A549 (cell line): ENCODE measurements at regions not wholly inside any gene's neighbourhood (a gene's known extent, or its start where the extent isn't known, plus 50 kb on each side); places are given as distances from the start of the nearest gene placed in this dataset.
A peak's percentile ranks its signal among the peaks of the same experiment; 100 is the strongest.

Source experiments
- ATAC-seq, 2 experiments: fragments of 200-7000 bp in 1 of 2; fragments of >200 bp in 1 of 2; cut with Nextera tagmentation in 1 of 2; cut with Tn5 transposase in 1 of 2; 3 replicates each; pipeline versions ENCODE4 v1.8.0 to v1.9.1; 2018 to 2020; ENCODE audit warnings: mild to moderate bottlenecking in 1 of 2, moderate library complexity in 1 of 2
- CTCF ChIA-PET: fragments of 300-600 bp; sonication (Branson Sonifier 250); formaldehyde crosslinking; extraction: SDS; loops from one replicate; lab custom pipeline; 2021; ENCODE audit warnings: antibody characterized with exemption, inconsistent platforms; lab: Yijun Ruan, JAX
- POLR2A ChIA-PET: fragments of 350-600 bp; formaldehyde crosslinking; extraction: SDS; loops from one replicate; lab custom pipeline; 2021; ENCODE audit warnings: antibody characterized with exemption, inconsistent platforms; lab: Yijun Ruan, JAX
- DNase-seq, 2 experiments: peaks; one replicate each; pipeline versions ENCODE4 v3.0.0 to v3.0.0-alpha.2; 2011 to 2016; ENCODE audit warnings: low read depth in 1 of 2, low spot score in 1 of 2
- FAIRE-seq: peaks from 2 replicates; lab custom pipeline; 2011; peaks lifted over from hg19 to GRCh38; lab: Jason Lieb, UNC
- H3K27ac ChIP-seq, 2 experiments: fragments of >200 bp; sonication (Bioruptor Twin); formaldehyde crosslinking; 3 replicates each; pipeline ENCODE4 v1.5.1; 2016 to 2017
- H3K4me1 ChIP-seq: fragments of >200 bp; sonication (Bioruptor Twin); formaldehyde crosslinking; 3 replicates; pipeline ENCODE4 v1.6.1; 2016
- H3K4me2 ChIP-seq: fragments of >200 bp; sonication (Bioruptor Twin); formaldehyde crosslinking; 3 replicates; pipeline ENCODE4 v1.6.1; 2016
- H3K4me3 ChIP-seq: fragments of >200 bp; sonication (Bioruptor Twin); formaldehyde crosslinking; 3 replicates; pipeline ENCODE4 v1.5.1; 2016
- H3K9me3 ChIP-seq: fragments of >200 bp; sonication (Bioruptor Twin); formaldehyde crosslinking; 3 replicates; pipeline ENCODE4 v1.6.1; 2016
- BCL3 ChIP-seq: fragments of >200 bp; sonication (Bioruptor Twin); formaldehyde crosslinking; IDR thresholded peaks from 3 replicates; pipeline ENCODE4 v1.6.1; 2016
- CBX2 ChIP-seq: fragments of 200-600 bp; sonication (generic); IDR thresholded peaks from 2 replicates; pipeline ENCODE4 v1.6.1; 2016; ENCODE audit warnings: low read depth, mild to moderate bottlenecking, borderline replicate concordance
- CBX8 ChIP-seq: fragments of 200-600 bp; sonication (generic); IDR thresholded peaks from 2 replicates; pipeline ENCODE4 v1.6.1; 2016
- CEBPB ChIP-seq, 2 experiments: fragments of >200 bp in 1 of 2; sonication (Bioruptor Twin) in 1 of 2; formaldehyde crosslinking in 1 of 2; IDR thresholded peaks; 2 replicates each; pipeline ENCODE4 v1.6.1; 2012 to 2016
- CHD2 ChIP-seq: fragments of 150-350 bp; IDR thresholded peaks from 2 replicates; pipeline ENCODE4 v1.6.1; 2014; ENCODE audit warnings: low read length; ENCODE audit not compliant: partially characterized antibody
- CTCF ChIP-seq: fragments of >200 bp; sonication (Bioruptor Twin); formaldehyde crosslinking; IDR thresholded peaks from 3 replicates; pipeline ENCODE4 v1.5.1; 2016
- EHMT2 ChIP-seq: fragments of 200-600 bp; sonication (generic); IDR thresholded peaks from 2 replicates; pipeline ENCODE4 v1.6.1; 2016; ENCODE audit warnings: antibody characterized with exemption, low read depth, mild to moderate bottlenecking, moderate library complexity
- ELK1 ChIP-seq: fragments of 150-350 bp; IDR thresholded peaks from 2 replicates; pipeline ENCODE4 v1.6.1; 2014; ENCODE audit warnings: low read depth, mild to moderate bottlenecking, low read length
- EP300 ChIP-seq, 2 experiments: fragments of >200 bp; sonication (Bioruptor Twin); formaldehyde crosslinking; IDR thresholded peaks; 2 replicates in 1 of 2; 3 replicates in 1 of 2; pipeline ENCODE4 v1.6.1; 2016 to 2017
- FOSB ChIP-seq: fragments of 250-450 bp; sonication (Bioruptor Pico); IDR thresholded peaks from 2 replicates; pipeline ENCODE4 v1.5.0; 2020; ENCODE audit warnings: mild to moderate bottlenecking, moderate library complexity
- FOXS1 ChIP-seq: fragments of 250-450 bp; sonication (Bioruptor Pico); IDR thresholded peaks from 2 replicates; pipeline ENCODE4 v1.5.0; 2020; ENCODE audit warnings: mild to moderate bottlenecking, moderate library complexity
- HDAC2 ChIP-seq: fragments of 200-600 bp; sonication (generic); IDR thresholded peaks from 2 replicates; pipeline ENCODE4 v1.6.1; 2016
- HES2 ChIP-seq: fragments of >200 bp; sonication (Bioruptor Twin); formaldehyde crosslinking; IDR thresholded peaks from 2 replicates; pipeline ENCODE4 v1.6.1; 2016
- HEYL ChIP-seq: fragments of 250-450 bp; sonication (Bioruptor Pico); IDR thresholded peaks from 2 replicates; pipeline ENCODE4 v1.8.0; 2021; ENCODE audit warnings: mild to moderate bottlenecking, moderate library complexity
- HOXB5 ChIP-seq: fragments of 250-450 bp; sonication (Bioruptor Pico); IDR thresholded peaks from 2 replicates; pipeline ENCODE4 v1.5.0; 2020; ENCODE audit warnings: mild to moderate bottlenecking, moderate library complexity
- KDM1A ChIP-seq: fragments of 200-600 bp; sonication (generic); IDR thresholded peaks from 2 replicates; pipeline ENCODE4 v1.6.1; 2016; ENCODE audit warnings: low read depth, mild to moderate bottlenecking
- KDM5A ChIP-seq: fragments of 200-600 bp; sonication (generic); IDR thresholded peaks from 2 replicates; pipeline ENCODE4 v1.6.1; 2016; ENCODE audit warnings: antibody characterized with exemption, mild to moderate bottlenecking
- MAFK ChIP-seq: fragments of 450-650 bp; IDR thresholded peaks from 2 replicates; pipeline ENCODE4 v1.6.1; 2014; ENCODE audit not compliant: partially characterized antibody
- PHF8 ChIP-seq: fragments of 200-600 bp; sonication (generic); IDR thresholded peaks from 2 replicates; pipeline ENCODE4 v1.6.1; 2016; ENCODE audit warnings: low read depth, mild to moderate bottlenecking, antibody characterized with exemption, moderate library complexity, borderline replicate concordance
- POLR2AphosphoS2 ChIP-seq: conservative IDR thresholded peaks from 2 replicates; pipeline ENCODE4 v1.6.1; 2012; ENCODE audit warnings: low read length, improper control_type of control experiment, inconsistent platforms
- RARB ChIP-seq: fragments of 250-450 bp; sonication (Bioruptor Pico); IDR thresholded peaks from 2 replicates; pipeline ENCODE4 v1.8.0; 2021; ENCODE audit warnings: mild to moderate bottlenecking, moderate library complexity
- RCOR1 ChIP-seq: fragments of 150-350 bp; IDR thresholded peaks from 2 replicates; pipeline ENCODE4 v1.6.1; 2014; ENCODE audit warnings: antibody characterized with exemption, low read length, low read depth
- REST ChIP-seq: fragments of 200-600 bp; sonication (generic); IDR thresholded peaks from 2 replicates; pipeline ENCODE4 v1.6.1; 2016; ENCODE audit warnings: antibody characterized with exemption, mild to moderate bottlenecking, moderate library complexity
- RFX5 ChIP-seq: fragments of 450-650 bp; IDR thresholded peaks from 2 replicates; pipeline ENCODE4 v1.7.1; 2014; ENCODE audit warnings: antibody characterized with exemption, mild to moderate bottlenecking, moderate library complexity
- RNF2 ChIP-seq: fragments of 200-600 bp; sonication (generic); IDR thresholded peaks from 2 replicates; pipeline ENCODE4 v1.6.1; 2016; ENCODE audit warnings: low read depth, mild to moderate bottlenecking, antibody characterized with exemption, moderate library complexity, borderline replicate concordance
- SMC3 ChIP-seq: fragments of >200 bp; sonication (Bioruptor Twin); formaldehyde crosslinking; IDR thresholded peaks from 3 replicates; pipeline ENCODE4 v1.6.1; 2018; ENCODE audit warnings: inconsistent platforms
- TP53 ChIP-seq: fragments of 250-450 bp; sonication (Bioruptor Pico); IDR thresholded peaks from 2 replicates; pipeline ENCODE4 v1.5.0; 2021; ENCODE audit warnings: mild to moderate bottlenecking, moderate library complexity
- ZC3H11A ChIP-seq: fragments of 450-650 bp; IDR thresholded peaks from 2 replicates; pipeline ENCODE4 v1.6.1; 2014; ENCODE audit warnings: antibody characterized with exemption, mild to moderate bottlenecking
- ZFP36 ChIP-seq: fragments of 450-650 bp; IDR thresholded peaks from 2 replicates; pipeline ENCODE4 v1.6.1; 2014; ENCODE audit warnings: borderline replicate concordance; ENCODE audit not compliant: partially characterized antibody
- ZNF302 ChIP-seq: fragments of 250-450 bp; sonication (Bioruptor Pico); IDR thresholded peaks from 2 replicates; pipeline ENCODE4 v1.9.0; 2021; ENCODE audit warnings: inconsistent platforms, mild to moderate bottlenecking, moderate library complexity
- ZSCAN20 ChIP-seq: fragments of 250-450 bp; sonication (Bioruptor Pico); IDR thresholded peaks from 2 replicates; pipeline ENCODE4 v1.8.0; 2022; ENCODE audit warnings: mild to moderate bottlenecking, moderate library complexity
- WGBS: methylation state at CpG from one replicate; pipeline ENCODE4 v1.1.6; 2017; ENCODE audit errors: missing lambda C conversion rate; 5-methylcytosine and 5-hydroxymethylcytosine counted together

GRCh38 chr9:107935931-107936330 lies 446.4 kb upstream of the KLF4 start (continued):
- TF ChIP-seq KDM1A (no peak), MAFK (no peak), CBX2 (no peak), RNF2 (no peak), ZC3H11A (no peak), CTCF (no peak), CBX8 (no peak), SMC3 (no peak), CHD2 (no peak)
- TF ChIP-seq, all 56 proteins: peak for 0

DNA sequence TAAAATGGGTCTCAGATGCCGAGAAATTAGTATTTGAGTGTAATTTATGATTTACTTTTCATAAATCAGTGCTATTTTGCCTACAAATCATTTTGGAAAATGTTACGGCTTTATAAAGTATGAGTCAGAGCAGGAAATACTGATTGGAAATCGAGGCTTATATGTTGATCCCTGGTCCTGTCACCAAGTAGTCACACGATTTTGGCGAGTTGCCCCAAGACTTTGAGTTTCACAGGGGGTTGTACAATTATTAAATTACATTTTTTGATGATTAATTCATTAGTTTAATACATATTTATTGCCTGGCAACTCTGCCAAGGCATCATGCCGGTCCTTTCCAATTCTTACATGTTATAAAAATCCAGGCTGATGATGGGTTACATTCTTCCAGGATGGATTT lies 443.9 kb upstream of the KLF4 start:
- Histone ChIP-seq H3K4me1 (peaks cover 8% of the 10 kb centered on the region; the same call in 1 of the 3 replicates), H3K4me2 (no peak overlapping the region), H3K27ac (no peak overlapping the region), H3K9me3 (no peaks in the 10 kb centered on the region), H3K4me3 (no peak overlapping the region)
- 47% methylated on average over 6 of the region's 6 CpGs for WGBS
- DNase-seq (no peak), ATAC-seq (no peak), FAIRE-seq (no peak)
- POLR2A ChIA-PET = no interaction called here
- TF ChIP-seq POLR2AphosphoS2 (no peak), RFX5 (no peak), KDM5A (no peak), FOSB (CRISPR knock-in tag) (no peak), HEYL (CRISPR knock-in tag) (no peak), ZSCAN20 (CRISPR knock-in tag) (no peak), EHMT2 (no peak), EP300 (IDR thresholded peaks at IDR 0.05) (no peak), FOXS1 (CRISPR knock-in tag) (no peak), TP53 (CRISPR knock-in tag) (no peak), CEBPB (IDR thresholded peaks at IDR 0.05) (no peak), KDM1A (no peak), HOXB5 (CRISPR knock-in tag) (no peak), ZNF302 (CRISPR knock-in tag) (no peak), CBX8 (no peak)
- CTCF ChIA-PET = interaction anchor here (0.6 to 3.2 kb wide), 4 partner anchors 10 to 608 kb away, joined by 3 to 8 read pairs (median 4); no protein-coding TSS in a partner anchor

GRCh38 chr9:107933097-107933496 lies 443.5 kb upstream of the KLF4 start:
- CTCF ChIA-PET = interaction anchor here (0.6 to 3.2 kb wide), 4 partner anchors 9 to 608 kb away, joined by 3 to 8 read pairs (median 4); no protein-coding TSS in a partner anchor
- TF ChIP-seq HDAC2 (no peak), EP300 (IDR thresholded peaks at IDR 0.05) (no peak), RCOR1 (no peak), RARB (CRISPR knock-in tag) (no peak), ELK1 (no peak), BCL3 (no peak), PHF8 (no peak), MAFK (no peak), ZFP36 (no peak), HES2 (no peak), REST (no peak)

More at GRCh38 chr9:107933097-107933496, 443.5 kb upstream of the KLF4 start:
- FAIRE-seq (no peak), ATAC-seq (peak; percentile 24 to 53; a peak in 2 of 6 replicates), DNase-seq (peak in 1 of 2 experiments; percentile 14)
- no peak overlapping the region for H3K4me3 ChIP-seq
- WGBS = 41% methylated on average over 5 of the region's 5 CpGs
- H3K4me2 ChIP-seq = 0 out of 3 replicates have a peak overlapping the region, but pooled peaks have one; percentile 24
- no peak overlapping the region for H3K27ac ChIP-seq
- POLR2A ChIA-PET = no interaction called here
- no peaks in the 10 kb centered on the region for H3K9me3 ChIP-seq
- peaks cover 8% of the 10 kb centered on the region; the same call in 1 of the 3 replicates for H3K4me1 ChIP-seq
